Activated CD8-positive, alpha-beta T cell treated with anti-CD3 and anti-CD28 coated beads for 36 hours (primary cell): ENCODE measurements at regions not wholly inside any gene's neighbourhood (a gene's known extent, or its start where the extent isn't known, plus 50 kb on each side); places are given as distances from the start of the nearest gene placed in this dataset.

Source experiments
- ATAC-seq: fragments of 200-7000 bp; cut with Tn5 transposase; one replicate; pipeline ENCODE4 v1.10.0; 2021; ENCODE audit warnings: mild to moderate bottlenecking, moderate library complexity
- CTCF ChIA-PET: fragments of 350-600 bp; sonication (Branson Sonifier 250); formaldehyde crosslinking; loops from one replicate; lab custom pipeline; 2021; ENCODE audit warnings: antibody characterized with exemption; lab: Charles Lee
- POLR2A ChIA-PET: fragments of 350-600 bp; sonication (Branson Sonifier 250); formaldehyde crosslinking; loops from one replicate; lab custom pipeline; 2021; ENCODE audit warnings: antibody characterized with exemption; lab: Charles Lee
- DNase-seq: peaks from one replicate; pipeline ENCODE4 v3.0.0-alpha.2; 2020
- H3K27ac Mint-ChIP-seq: one replicate; pipeline ENCODE4 v1.8.0; 2021; ENCODE audit warnings: mild to moderate bottlenecking, mixed read lengths
- H3K27me3 Mint-ChIP-seq: one replicate; pipeline ENCODE4 v1.8.0; 2021; ENCODE audit warnings: mixed read lengths
- H3K36me3 Mint-ChIP-seq: one replicate; pipeline ENCODE4 v1.8.0; 2021; ENCODE audit warnings: low read depth, mixed read lengths
- H3K4me1 Mint-ChIP-seq: one replicate; pipeline ENCODE4 v1.8.0; 2021; ENCODE audit warnings: low read depth, mixed read lengths
- H3K4me3 Mint-ChIP-seq: one replicate; pipeline ENCODE4 v1.8.0; 2021; ENCODE audit warnings: mild to moderate bottlenecking, moderate library complexity, mixed read lengths
- H3K9me3 Mint-ChIP-seq: one replicate; pipeline ENCODE4 v1.8.0; 2021; ENCODE audit warnings: mixed read lengths
- CTCF ChIP-seq: fragments of 200-600 bp; IDR thresholded peaks from one replicate; pipeline ENCODE4 v1.8.0; 2022; ENCODE audit warnings: antibody characterized with exemption, mild to moderate bottlenecking
- intact Hi-C: fragments of 100-400 bp; cut with micrococcal nuclease; formaldehyde crosslinking; loops from one replicate; pipeline ENCODE4 v1.10.0; 2022

- CTCF ChIA-PET, result no interaction called here
- TF ChIP-seq CTCF, result no peak
- intact Hi-C loops, result no loop called here
- no peak for DNase-seq
- ATAC-seq, result no peak
- H3K9me3 Mint-ChIP-seq, result no peaks in the 10 kb centered on the region
- H3K4me1 Mint-ChIP-seq, result peaks cover 3% of the 10 kb centered on the region
- H3K4me3 Mint-ChIP-seq, result no peak overlapping the region
- POLR2A ChIA-PET, result interaction anchor here (1.0 kb wide), 1 partner anchor 122 kb away, joined by 3 read pairs; no protein-coding TSS in a partner anchor
- no peaks in the 10 kb centered on the region for H3K36me3 Mint-ChIP-seq
- H3K27ac Mint-ChIP-seq, result no peak overlapping the region
- H3K27me3 Mint-ChIP-seq, result no peaks in the 10 kb centered on the region
Measured at GRCh38 chr3:23648326-23648995, 157.3 kb upstream of the UBE2E1 start.

- CTCF ChIA-PET, result no interaction called here
- H3K27me3 Mint-ChIP-seq, result no peaks in the 10 kb centered on the region
- H3K4me3 Mint-ChIP-seq, result no peak overlapping the region
- no peak for TF ChIP-seq CTCF
- ATAC-seq, result no peak
- no peak overlapping the region for H3K27ac Mint-ChIP-seq
- DNase-seq, result no peak
- no peaks in the 10 kb centered on the region for H3K9me3 Mint-ChIP-seq
- peaks cover 8% of the 10 kb centered on the region for H3K4me1 Mint-ChIP-seq
- intact Hi-C loops, result no loop called here
- POLR2A ChIA-PET, result no interaction called here
- no peaks in the 10 kb centered on the region for H3K36me3 Mint-ChIP-seq
Measured at GRCh38 chr3:23648996-23649395, 156.8 kb upstream of the UBE2E1 start.

DNA sequence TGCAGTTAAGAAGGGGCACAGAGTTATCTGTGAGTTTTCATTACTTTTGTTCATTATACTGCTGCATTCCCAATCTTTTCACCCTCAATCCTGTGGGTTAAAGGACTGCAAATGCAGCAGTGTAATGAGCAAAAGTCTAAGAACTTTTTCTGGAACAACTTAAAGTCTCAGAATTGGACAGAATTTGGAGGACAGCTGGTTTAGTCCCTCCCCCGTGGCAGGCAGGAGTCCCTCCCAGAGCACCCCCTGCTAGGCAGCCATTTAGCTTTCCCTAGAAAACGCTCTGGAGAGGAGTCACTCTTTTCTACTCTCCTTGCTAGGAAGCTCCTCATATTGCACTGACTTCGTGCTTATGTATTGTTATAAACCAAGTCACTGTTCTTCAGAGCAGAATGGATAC lies 156.3 kb upstream of the UBE2E1 start:
- no peaks in the 10 kb centered on the region for H3K36me3 Mint-ChIP-seq
- POLR2A ChIA-PET, result no interaction called here
- CTCF ChIA-PET, result no interaction called here

DNA sequence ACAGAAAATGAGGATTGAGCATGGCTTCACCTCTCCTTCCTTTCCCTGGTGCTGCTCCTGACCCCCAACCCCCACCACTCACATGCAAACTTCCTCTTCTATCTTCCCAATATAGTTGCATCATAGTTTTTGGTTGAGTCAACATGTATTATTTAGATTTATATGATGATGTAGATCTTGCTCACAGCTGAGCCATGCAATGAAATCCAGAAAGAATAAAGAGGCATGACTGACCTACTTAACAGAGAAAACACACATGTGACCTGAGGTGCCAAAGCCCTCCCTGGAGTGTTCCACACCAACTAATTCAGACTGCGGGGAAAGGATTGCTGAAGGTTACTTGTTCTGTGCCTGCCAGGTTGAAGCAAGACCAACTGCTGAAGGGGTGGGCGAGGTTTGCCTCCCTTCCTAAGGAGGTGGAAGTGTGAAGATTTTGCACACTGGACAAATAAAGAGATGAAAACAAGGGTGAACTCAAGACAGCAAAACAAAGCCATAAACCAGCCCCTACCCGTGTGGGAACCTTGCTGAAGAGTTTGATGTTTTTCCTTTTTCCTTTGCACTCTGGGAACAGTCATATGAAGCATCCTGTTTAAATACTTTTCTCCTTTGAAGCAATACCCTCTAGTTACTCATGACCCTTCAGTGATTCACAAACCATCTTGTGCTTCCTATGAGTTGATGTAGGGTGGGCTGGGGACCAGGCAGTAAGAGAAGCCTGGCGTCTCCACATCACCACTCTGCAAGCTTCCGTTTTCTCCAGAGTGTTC lies 155.2 kb upstream of the UBE2E1 start:
- ATAC-seq (no peak), DNase-seq (no peak)
- Mint-ChIP-seq H3K36me3 (no peaks in the 10 kb centered on the region), H3K4me1 (peaks cover 8% of the 10 kb centered on the region), H3K27me3 (peaks cover under 1% of the 10 kb centered on the region), H3K9me3 (peaks cover under 1% of the 10 kb centered on the region), H3K4me3 (no peak overlapping the region), H3K27ac (no peak overlapping the region)
- TF ChIP-seq CTCF, result no peak
- intact Hi-C loops, result no loop called here
- ChIA-PET POLR2A (no interaction called here), CTCF (no interaction called here)

More for the DNA sequence above, 156.3 kb upstream of the UBE2E1 start:
- peaks cover 8% of the 10 kb centered on the region for H3K4me1 Mint-ChIP-seq
- H3K27ac Mint-ChIP-seq, result no peak overlapping the region
- DNase-seq, result no peak
- H3K27me3 Mint-ChIP-seq, result no peaks in the 10 kb centered on the region
- intact Hi-C loops, result no loop called here
- ATAC-seq, result no peak
- no peak for TF ChIP-seq CTCF
- H3K9me3 Mint-ChIP-seq, result no peaks in the 10 kb centered on the region
- H3K4me3 Mint-ChIP-seq, result no peak overlapping the region
